Sciatic nerve (tissue), 2 donors: ENCODE measurements at regions not wholly inside any gene's neighbourhood (a gene's known extent, or its start where the extent isn't known, plus 50 kb on each side); places are given as distances from the start of the nearest gene placed in this dataset.
"Not testable (repeated sequence)": the region's sequence is repeated elsewhere in the genome, so short reads cannot be mapped to it uniquely, and the experiment has no call there.

ENCODE experiments used
- ATAC-seq: fragments of 200-7000 bp; cut with Tn5 transposase; one replicate; pipeline ENCODE4 v1.9.1; 2020; ENCODE audit warnings: mild to moderate bottlenecking, moderate library complexity
- DNase-seq: peaks from one replicate; pipeline ENCODE4 v3.0.0-alpha.2; 2020; ENCODE audit warnings: low spot score
- intact Hi-C: fragments of 100-400 bp; cut with DNase I; formaldehyde crosslinking; loops from one replicate; pipeline ENCODE4 v1.14.2; 2022
- donor health status: DM: no; HTN: no; CAD: no.
- donor health status: DM: no; HTN: no; CAD: no.

GRCh38 chr1:157460381-157460780 is 91.9 kb downstream of the FCRL5 start:
- DNase-seq: no peak
- no peak for ATAC-seq
- intact Hi-C loops: no loop called here

GRCh38 chr1:157457279-157457678 is 95.0 kb downstream of the FCRL5 start:
- intact Hi-C loops: no loop called here
- DNase-seq (no peak), ATAC-seq (no peak)

- intact Hi-C loops: no loop called here
- no peak for ATAC-seq
- DNase-seq: no peak
Measured at GRCh38 chr1:157455318-157455717, 97.0 kb downstream of the FCRL5 start.

GRCh38 chr1:157450106-157450505 is 102.2 kb downstream of the FCRL5 start:
- ATAC-seq (no peak), DNase-seq (no peak)
- intact Hi-C loops: no loop called here

- no peak for ATAC-seq
- intact Hi-C loops: no loop called here
Measured at GRCh38 chr1:157448636-157449035, 103.7 kb downstream of the FCRL5 start.

GRCh38 chr1:157446356-157446755 is 106.0 kb downstream of the FCRL5 start:
- intact Hi-C loops, ATAC-seq, DNase-seq: not testable (repeated sequence)

More at GRCh38 chr1:157448636-157449035, 103.7 kb downstream of the FCRL5 start:
- DNase-seq: no peak

- DNase-seq, ATAC-seq, intact Hi-C loops: not testable (repeated sequence)
Measured at GRCh38 chr1:157445616-157446140, 106.6 kb downstream of the FCRL5 start.

- intact Hi-C loops: no loop called here
- DNase-seq (no peak), ATAC-seq (no peak)
Measured at GRCh38 chr1:157442065-157442464, 110.2 kb downstream of the FCRL5 start.

- intact Hi-C loops: no loop called here
- DNase-seq: no peak
- no peak for ATAC-seq
Measured at GRCh38 chr1:157439302-157439954, 112.9 kb downstream of the FCRL5 start.

- no peak for DNase-seq
- intact Hi-C loops: no loop called here
- no peak for ATAC-seq
Measured at GRCh38 chr1:157438613-157439012, 113.7 kb downstream of the FCRL5 start.

GRCh38 chr1:157438146-157438545 is 114.2 kb downstream of the FCRL5 start:
- intact Hi-C loops: no loop called here
- ATAC-seq (no peak), DNase-seq (no peak)

GRCh38 chr1:157437296-157437695 is 115.0 kb downstream of the FCRL5 start:
- no peak for ATAC-seq
- no peak for DNase-seq
- intact Hi-C loops: loop anchor here (2.0 kb wide), 1 partner anchor 52 kb away; no protein-coding TSS in a partner anchor

- intact Hi-C loops: no loop called here
- DNase-seq: no peak
- no peak for ATAC-seq
Measured at GRCh38 chr1:157431751-157432150, 120.6 kb downstream of the FCRL5 start.

- intact Hi-C loops: no loop called here
- ATAC-seq: no peak
- DNase-seq: no peak
Measured at GRCh38 chr1:157429601-157430240, 122.6 kb downstream of the FCRL5 start.

GRCh38 chr1:157423764-157424163 is 128.6 kb downstream of the FCRL5 start:
- intact Hi-C loops, DNase-seq, ATAC-seq: not testable (repeated sequence)

- DNase-seq: no peak
- intact Hi-C loops: no loop called here
- ATAC-seq: no peak
Measured at GRCh38 chr1:157419845-157420542, 132.3 kb downstream of the FCRL5 start.

GRCh38 chr1:157418659-157419058 is 133.7 kb downstream of the FCRL5 start:
- ATAC-seq (no peak), DNase-seq (no peak)
- intact Hi-C loops: no loop called here

GRCh38 chr1:157418231-157418630 is 134.1 kb downstream of the FCRL5 start:
- intact Hi-C loops: no loop called here
- no peak for ATAC-seq
- DNase-seq: no peak

GRCh38 chr1:157415661-157416060 is 136.7 kb downstream of the FCRL5 start:
- no peak for ATAC-seq
- no peak for DNase-seq
- intact Hi-C loops: no loop called here

- intact Hi-C loops: no loop called here
- ATAC-seq: no peak
- DNase-seq: no peak
Measured at GRCh38 chr1:157412308-157412707, 140.0 kb downstream of the FCRL5 start.
